ENCODE measurements at regions not wholly inside any gene's neighbourhood (a gene's known extent, or its start where the extent isn't known, plus 50 kb on each side); places are given as distances from the start of the nearest gene placed in this dataset.

- TF ChIP-seq CTCF (IDR thresholded peaks at IDR 0.05 in 2 of 3, conservative IDR thresholded peaks at IDR 0.05 in 1 of 3; ENCODE audit: borderline replicate concordance in 1 of 3, insufficient read depth in 1 of 3, low read depth in 2 of 3, low read length in 2 of 3) (no peak), JUND (IDR thresholded peaks at IDR 0.05) (no peak), RAD21 (IDR thresholded peaks at IDR 0.05; ENCODE audit: low read depth) (no peak), SRF (IDR thresholded peaks at IDR 0.05; ENCODE audit: low read depth) (no peak), SIN3A (IDR thresholded peaks at IDR 0.05; ENCODE audit: low read depth) (no peak), POLR2A (IDR thresholded peaks at IDR 0.05; ENCODE audit: borderline replicate concordance, extremely low read depth, insufficient read depth, insufficient read length) (no peak), EZH2 (IDR thresholded peaks at IDR 0.05) (no peak)
These were observed 72.0 kb upstream of the TNRC6B start for GRCh38 chr22:40105755-40106154.
